Suppressor macrophage treated with lipopolysaccharide for 4 hours (primary cell): ENCODE measurements at regions not wholly inside any gene's neighbourhood (a gene's known extent, or its start where the extent isn't known, plus 50 kb on each side); places are given as distances from the start of the nearest gene placed in this dataset.

Source experiments
- DNase-seq: peaks from one replicate; pipeline ENCODE4 v3.0.0-alpha.2; 2020

- no peak for DNase-seq
Observed at GRCh38 chr1:228923973-228924686, 188.9 kb downstream of the RHOU start.

- DNase-seq, result peak; percentile 37
Observed at GRCh38 chr1:228925691-228926090, 190.4 kb downstream of the RHOU start.

GRCh38 chr1:228927421-228927820 lies 192.1 kb downstream of the RHOU start:
- DNase-seq, result no peak

- DNase-seq, result no peak
Observed at GRCh38 chr1:228927946-228928898, 192.9 kb downstream of the RHOU start.

- no peak for DNase-seq
Observed at GRCh38 chr1:228929476-228930027, 194.3 kb downstream of the RHOU start.

GRCh38 chr1:228930479-228930957 lies 195.2 kb downstream of the RHOU start:
- DNase-seq, result no peak

GRCh38 chr1:228933753-228934152 lies 198.5 kb downstream of the RHOU start:
- no peak for DNase-seq

- DNase-seq, result no peak
Observed at GRCh38 chr1:228935198-228935663, 200.0 kb downstream of the RHOU start.

GRCh38 chr1:228935855-228936727 lies 200.8 kb downstream of the RHOU start:
- DNase-seq, result peak; percentile 69

- DNase-seq, result no peak
Observed at GRCh38 chr1:228936881-228937280, 201.6 kb downstream of the RHOU start.

- DNase-seq, result no peak
Observed at GRCh38 chr1:228937351-228937750, 202.1 kb downstream of the RHOU start.

GRCh38 chr1:228937851-228938536 lies 202.7 kb downstream of the RHOU start:
- peak; percentile 36 for DNase-seq

GRCh38 chr1:228938537-228938901 lies 203.2 kb downstream of the RHOU start:
- DNase-seq, result peak; percentile 60

- no peak for DNase-seq
Observed at GRCh38 chr1:228939001-228939691, 203.9 kb downstream of the RHOU start.

- no peak for DNase-seq
Observed at GRCh38 chr1:228939881-228940392, 204.7 kb downstream of the RHOU start.

GRCh38 chr1:228940526-228940925 lies 205.2 kb downstream of the RHOU start:
- no peak for DNase-seq

- DNase-seq, result peak; percentile 68
Observed at GRCh38 chr1:228940926-228941325, 205.6 kb downstream of the RHOU start.

- DNase-seq, result no peak
Observed at GRCh38 chr1:228941666-228942065, 206.4 kb downstream of the RHOU start.

GRCh38 chr1:228943436-228943835 lies 208.2 kb downstream of the RHOU start:
- no peak for DNase-seq

GRCh38 chr1:228944296-228944695 lies 209.0 kb downstream of the RHOU start:
- DNase-seq, result peak; percentile 51

- DNase-seq, result peak; percentile 45
Observed at GRCh38 chr1:228944935-228945371, 209.7 kb downstream of the RHOU start.
